HepG2 (cell line): ENCODE measurements at regions not wholly inside any gene's neighbourhood (a gene's known extent, or its start where the extent isn't known, plus 50 kb on each side); places are given as distances from the start of the nearest gene placed in this dataset.

ENCODE experiments used
- ATAC-seq: fragments of 200-7000 bp; cut with Tn5 transposase; 3 replicates; pipeline ENCODE4 v1.9.1; 2020; ENCODE audit warnings: mild to moderate bottlenecking, moderate library complexity
- BruUV-seq: library from RNA; stranded (reverse); fragments of 400-500 nt; replicated peaks from 2 replicates; lab custom pipeline; 2021; lab: Mats Ljungman, UMichigan
- CTCF ChIA-PET: fragments of 300-600 bp; formaldehyde crosslinking; extraction: SDS; loops from one replicate; lab custom pipeline; 2021; ENCODE audit warnings: low total read pairs, inconsistent platforms, low intra/inter-chr PET ratio; lab: Yijun Ruan, JAX
- POLR2A ChIA-PET: fragments of 350-600 bp; sonication (Branson Sonifier 250); formaldehyde crosslinking; loops from one replicate; lab custom pipeline; 2020; ENCODE audit warnings: antibody characterized with exemption, inconsistent platforms; lab: Yijun Ruan, JAX
- DNase-seq: peaks from one replicate; pipeline ENCODE4 v3.0.0-alpha.2; 2015; ENCODE audit warnings: low spot score
- FAIRE-seq: peaks from 3 replicates; lab custom pipeline; 2011; peaks lifted over from hg19 to GRCh38; lab: Jason Lieb, UNC
- H2AFZ ChIP-seq: one replicate; pipeline ENCODE4 v1.6.1; 2011; ENCODE audit warnings: low read length, inconsistent platforms
- H3K27ac ChIP-seq: fragments of 300-600 bp; 3 replicates; pipeline ENCODE4 v1.8.0; 2011; ENCODE audit warnings: mixed run types, mild to moderate bottlenecking, mixed read lengths, low read length, inconsistent platforms; ENCODE audit not compliant: insufficient read depth; ENCODE audit errors: extremely low read length
- H3K27me3 ChIP-seq, 2 experiments: fragments of 200-600 bp in 1 of 2; 2 replicates in 1 of 2; 3 replicates in 1 of 2; pipeline versions ENCODE4 v1.6.0 to v1.8.0; 2011; ENCODE audit warnings: low read length in 2 of 2, mild to moderate bottlenecking in 2 of 2, moderate library complexity in 2 of 2, inconsistent platforms in 1 of 2; ENCODE audit not compliant: insufficient read depth in 2 of 2, control insufficient read depth in 1 of 2
- H3K36me3 ChIP-seq, 2 experiments: fragments of 200-600 bp in 1 of 2; replicated peaks in 1 of 2; 2 replicates in 1 of 2; 3 replicates in 1 of 2; pipeline versions ENCODE4 v1.5.1 to v1.8.0; 2011; ENCODE audit warnings: low read length in 2 of 2, inconsistent platforms in 1 of 2; ENCODE audit not compliant: insufficient read depth in 2 of 2, control insufficient read depth in 1 of 2
- H3K4me1 ChIP-seq: 2 replicates; pipeline ENCODE4 v1.5.1; 2012; ENCODE audit warnings: low read length, inconsistent platforms; ENCODE audit not compliant: insufficient read depth
- H3K4me2 ChIP-seq: 2 replicates; pipeline ENCODE4 v1.6.0; 2011; ENCODE audit warnings: low read depth, low read length, inconsistent platforms
- H3K4me3 ChIP-seq, 3 experiments: fragments of 200-600 bp in 1 of 3; sonication (generic), shearing (Covaris generic) in 1 of 3; replicated peaks in 1 of 3; 2 replicates each; pipeline ENCODE4 v1.5.1; 2011 to 2016; ENCODE audit warnings: low read length in 3 of 3, inconsistent platforms in 2 of 3, low read depth in 2 of 3, mild to moderate bottlenecking in 2 of 3, control low read depth in 1 of 3, mixed read lengths in 1 of 3; ENCODE audit not compliant: insufficient read depth in 1 of 3
- H3K79me2 ChIP-seq: one replicate; pipeline ENCODE4 v1.6.1; 2011; ENCODE audit warnings: low read length, inconsistent platforms; ENCODE audit not compliant: insufficient read depth
- H3K9ac ChIP-seq: 2 replicates; pipeline ENCODE4 v1.6.0; 2011; ENCODE audit warnings: mild to moderate bottlenecking, low read depth, low read length, inconsistent platforms; ENCODE audit not compliant: insufficient read depth
- H3K9me3 ChIP-seq: 2 replicates; pipeline ENCODE4 v1.5.1; 2012; ENCODE audit warnings: mild to moderate bottlenecking, low read length
- H4K20me1 ChIP-seq: 2 replicates; pipeline ENCODE4 v1.6.0; 2011; ENCODE audit warnings: inconsistent platforms, mild to moderate bottlenecking, low read length, moderate library complexity; ENCODE audit not compliant: insufficient read depth
- ATF4 ChIP-seq, 2 experiments: fragments of 450-650 bp in 1 of 2; sonication (generic) in 1 of 2; formaldehyde crosslinking; IDR thresholded peaks; 2 replicates each; pipeline versions ENCODE4 v1.5.0 to v1.8.0; 2020 to 2022; ENCODE audit warnings: mild to moderate bottlenecking in 1 of 2, missing genetic modification reagents in 1 of 2
- CENPT ChIP-seq: sonication (generic); formaldehyde crosslinking; IDR thresholded peaks from 2 replicates; pipeline ENCODE4 v1.8.0; 2022; ENCODE audit warnings: low read depth, mild to moderate bottlenecking, moderate library complexity, missing genetic modification reagents
- ETV5 ChIP-seq: IDR thresholded peaks from 2 replicates; pipeline ENCODE4 v1.6.1; 2018; ENCODE audit warnings: missing biosample characterization, missing genetic modification reagents, inconsistent platforms, borderline replicate concordance
- KDM5B ChIP-seq: sonication (generic); formaldehyde crosslinking; IDR thresholded peaks from 2 replicates; pipeline ENCODE4 v1.4.0; 2020; ENCODE audit warnings: missing genetic modification reagents, mild to moderate bottlenecking, borderline replicate concordance
- KLF11 ChIP-seq: IDR thresholded peaks from 2 replicates; pipeline ENCODE4 v1.6.1; 2016; ENCODE audit warnings: missing compliant biosample characterization
- KLF9 ChIP-seq: IDR thresholded peaks from 2 replicates; pipeline ENCODE4 v1.6.1; 2016; ENCODE audit warnings: low read depth
- MLLT10 ChIP-seq: sonication (generic); formaldehyde crosslinking; IDR thresholded peaks from 2 replicates; pipeline ENCODE4 v1.4.0; 2020; ENCODE audit warnings: missing genetic modification reagents
- MTF2 ChIP-seq: sonication (generic); formaldehyde crosslinking; IDR thresholded peaks from 2 replicates; pipeline ENCODE4 v1.5.0; 2020; ENCODE audit warnings: missing genetic modification reagents, borderline replicate concordance
- MYNN ChIP-seq: sonication (generic); formaldehyde crosslinking; IDR thresholded peaks from 2 replicates; pipeline ENCODE4 v1.4.0; 2020; ENCODE audit warnings: mild to moderate bottlenecking, low read depth, missing genetic modification reagents
- ONECUT2 ChIP-seq: sonication (generic); formaldehyde crosslinking; IDR thresholded peaks from 2 replicates; pipeline ENCODE4 v1.4.0; 2020; ENCODE audit warnings: missing genetic modification reagents
- PAX8 ChIP-seq: sonication (generic); formaldehyde crosslinking; IDR thresholded peaks from 2 replicates; pipeline ENCODE4 v1.8.0; 2022; ENCODE audit warnings: mild to moderate bottlenecking, missing genetic modification reagents, borderline replicate concordance
- PLRG1 ChIP-seq: fragments of 450-650 bp; conservative IDR thresholded peaks from 2 replicates; pipeline ENCODE4 v1.6.1; 2016
- SIX1 ChIP-seq: sonication (generic); formaldehyde crosslinking; IDR thresholded peaks from 2 replicates; pipeline ENCODE4 v1.4.0; 2020; ENCODE audit warnings: missing genetic modification reagents, borderline replicate concordance
- THAP7 ChIP-seq: sonication (generic); formaldehyde crosslinking; IDR thresholded peaks from 2 replicates; pipeline ENCODE4 v1.8.1; 2023; ENCODE audit warnings: mild to moderate bottlenecking, missing genetic modification reagents
- ZNF589 ChIP-seq: sonication (generic); formaldehyde crosslinking; conservative IDR thresholded peaks from 2 replicates; pipeline ENCODE4 v1.8.0; 2022; ENCODE audit warnings: mild to moderate bottlenecking, moderate library complexity, missing genetic modification reagents
- WGBS: methylation state at CpG from one replicate; pipeline ENCODE4 v1.1.6; 2017; ENCODE audit warnings: low lambda C conversion rate; 5-methylcytosine and 5-hydroxymethylcytosine counted together
- in situ Hi-C: cut with HindIII; loops from 2 replicates; pipeline ENCODE4 v1.10.0; 2017; ENCODE audit warnings: low pct_unique_long_range_greater_than_20kb; ENCODE audit not compliant: extremely low pct_ligation_motif_present
- intact Hi-C: fragments of 100-400 bp; cut with micrococcal nuclease; formaldehyde crosslinking; loops from one replicate; pipeline ENCODE4 v1.10.0; 2022; ENCODE audit not compliant: unreplicated experiment
- TF ChIP-seq, protein P1 (sequence below): sonication (generic); formaldehyde crosslinking; IDR thresholded peaks from 2 replicates; pipeline ENCODE4 v1.8.1; 2022; ENCODE audit warnings: mild to moderate bottlenecking, missing genetic modification reagents
- TF ChIP-seq, protein P2 (sequence below): sonication (generic); formaldehyde crosslinking; IDR thresholded peaks from 2 replicates; pipeline ENCODE4 v1.5.0; 2020; ENCODE audit warnings: mild to moderate bottlenecking, missing genetic modification reagents, moderate library complexity

- ATAC-seq (no peak), FAIRE-seq (no peak), DNase-seq (no peak)
- peaks cover 41% of the 10 kb centered on the region for H3K4me1 ChIP-seq
- no peak overlapping the region for H3K4me3 ChIP-seq
- intact Hi-C loops (no loop called here), in situ Hi-C loops (no loop called here)
- BruUV-seq: no TSS peak
- no peak overlapping the region for H3K9ac ChIP-seq
- TF ChIP-seq ONECUT2: no peak
- no peak for TF ChIP-seq MLLT10 (CRISPR knock-in tag)
- TF ChIP-seq CENPT (CRISPR knock-in tag): no peak
- TF ChIP-seq MYNN (CRISPR knock-in tag): no peak
- TF ChIP-seq SIX1 (CRISPR knock-in tag): no peak
- TF ChIP-seq MTF2: no peak
- no peak for TF ChIP-seq PLRG1
- no peak for TF ChIP-seq ETV5 (CRISPR knock-in tag)
- TF ChIP-seq THAP7: no peak
- TF ChIP-seq, protein P1, sequence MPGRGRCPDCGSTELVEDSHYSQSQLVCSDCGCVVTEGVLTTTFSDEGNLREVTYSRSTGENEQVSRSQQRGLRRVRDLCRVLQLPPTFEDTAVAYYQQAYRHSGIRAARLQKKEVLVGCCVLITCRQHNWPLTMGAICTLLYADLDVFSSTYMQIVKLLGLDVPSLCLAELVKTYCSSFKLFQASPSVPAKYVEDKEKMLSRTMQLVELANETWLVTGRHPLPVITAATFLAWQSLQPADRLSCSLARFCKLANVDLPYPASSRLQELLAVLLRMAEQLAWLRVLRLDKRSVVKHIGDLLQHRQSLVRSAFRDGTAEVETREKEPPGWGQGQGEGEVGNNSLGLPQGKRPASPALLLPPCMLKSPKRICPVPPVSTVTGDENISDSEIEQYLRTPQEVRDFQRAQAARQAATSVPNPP (CRISPR knock-in tag): no peak
- TF ChIP-seq, protein P2, sequence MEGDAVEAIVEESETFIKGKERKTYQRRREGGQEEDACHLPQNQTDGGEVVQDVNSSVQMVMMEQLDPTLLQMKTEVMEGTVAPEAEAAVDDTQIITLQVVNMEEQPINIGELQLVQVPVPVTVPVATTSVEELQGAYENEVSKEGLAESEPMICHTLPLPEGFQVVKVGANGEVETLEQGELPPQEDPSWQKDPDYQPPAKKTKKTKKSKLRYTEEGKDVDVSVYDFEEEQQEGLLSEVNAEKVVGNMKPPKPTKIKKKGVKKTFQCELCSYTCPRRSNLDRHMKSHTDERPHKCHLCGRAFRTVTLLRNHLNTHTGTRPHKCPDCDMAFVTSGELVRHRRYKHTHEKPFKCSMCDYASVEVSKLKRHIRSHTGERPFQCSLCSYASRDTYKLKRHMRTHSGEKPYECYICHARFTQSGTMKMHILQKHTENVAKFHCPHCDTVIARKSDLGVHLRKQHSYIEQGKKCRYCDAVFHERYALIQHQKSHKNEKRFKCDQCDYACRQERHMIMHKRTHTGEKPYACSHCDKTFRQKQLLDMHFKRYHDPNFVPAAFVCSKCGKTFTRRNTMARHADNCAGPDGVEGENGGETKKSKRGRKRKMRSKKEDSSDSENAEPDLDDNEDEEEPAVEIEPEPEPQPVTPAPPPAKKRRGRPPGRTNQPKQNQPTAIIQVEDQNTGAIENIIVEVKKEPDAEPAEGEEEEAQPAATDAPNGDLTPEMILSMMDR (CRISPR knock-in tag): no peak
- no peak for TF ChIP-seq PAX8
- no peak for TF ChIP-seq KDM5B (CRISPR knock-in tag)
- TF ChIP-seq ATF4 (CRISPR knock-in tag; IDR thresholded peaks at IDR 0.05): no peak
- TF ChIP-seq ZNF589 (CRISPR knock-in tag): no peak
- TF ChIP-seq KLF9 (CRISPR knock-in tag): no peak
- TF ChIP-seq KLF11 (CRISPR knock-in tag): no peak
- H3K36me3 ChIP-seq: no peaks in the 10 kb centered on the region
- H3K79me2 ChIP-seq: no peaks in the 10 kb centered on the region
- 43% methylated on average over 4 of the region's 4 CpGs for WGBS
- H3K27me3 ChIP-seq: no peaks in the 10 kb centered on the region; a peak in 1 of 5 replicates
- H3K4me2 ChIP-seq: no peak overlapping the region
- no peaks in the 10 kb centered on the region for H4K20me1 ChIP-seq
- POLR2A ChIA-PET: no interaction called here
- no peak overlapping the region for H3K27ac ChIP-seq
- CTCF ChIA-PET: no interaction called here
- H3K9me3 ChIP-seq: no peaks in the 10 kb centered on the region
- H2AFZ ChIP-seq: no peak overlapping the region
Observed at GRCh38 chr17:68731465-68731864, 130.3 kb upstream of the FAM20A start.
